ENCODE measurements at regions not wholly inside any gene's neighbourhood (a gene's known extent, or its start where the extent isn't known, plus 50 kb on each side); places are given as distances from the start of the nearest gene placed in this dataset.

DNA sequence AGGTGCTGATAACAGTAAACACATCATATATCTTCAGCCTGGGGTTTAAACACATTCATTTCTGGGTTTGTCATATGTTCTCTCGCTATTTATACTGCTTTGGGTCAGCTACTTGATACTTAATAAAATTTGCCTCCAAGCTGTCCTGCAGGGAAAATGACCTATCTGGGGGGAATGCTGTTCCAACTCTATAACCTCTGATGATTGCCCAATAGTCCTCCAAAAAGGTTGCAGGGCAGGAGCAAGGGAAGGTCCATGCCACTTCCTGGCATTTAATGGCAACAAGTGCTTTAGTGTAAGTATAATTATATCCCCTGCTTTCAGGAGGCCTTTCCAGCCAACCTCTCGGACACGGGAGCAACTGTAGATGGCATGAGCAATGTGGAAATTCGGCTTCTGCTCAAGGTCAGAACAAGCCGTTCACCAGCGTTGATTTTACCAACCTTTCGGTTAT, 198.0 kb upstream of the EEA1 start:
- in situ Hi-C loops (cut with HindIII; ENCODE audit: low pct_unique_long_range_greater_than_20kb, low sequenced_read_pairs) = no loop called here
- no peak for DNase-seq (ENCODE audit: low read depth in 1 of 2, low spot score in 1 of 2)
- TF ChIP-seq JUND (IDR thresholded peaks at IDR 0.05; ENCODE audit: low read depth) = no peak

DNA sequence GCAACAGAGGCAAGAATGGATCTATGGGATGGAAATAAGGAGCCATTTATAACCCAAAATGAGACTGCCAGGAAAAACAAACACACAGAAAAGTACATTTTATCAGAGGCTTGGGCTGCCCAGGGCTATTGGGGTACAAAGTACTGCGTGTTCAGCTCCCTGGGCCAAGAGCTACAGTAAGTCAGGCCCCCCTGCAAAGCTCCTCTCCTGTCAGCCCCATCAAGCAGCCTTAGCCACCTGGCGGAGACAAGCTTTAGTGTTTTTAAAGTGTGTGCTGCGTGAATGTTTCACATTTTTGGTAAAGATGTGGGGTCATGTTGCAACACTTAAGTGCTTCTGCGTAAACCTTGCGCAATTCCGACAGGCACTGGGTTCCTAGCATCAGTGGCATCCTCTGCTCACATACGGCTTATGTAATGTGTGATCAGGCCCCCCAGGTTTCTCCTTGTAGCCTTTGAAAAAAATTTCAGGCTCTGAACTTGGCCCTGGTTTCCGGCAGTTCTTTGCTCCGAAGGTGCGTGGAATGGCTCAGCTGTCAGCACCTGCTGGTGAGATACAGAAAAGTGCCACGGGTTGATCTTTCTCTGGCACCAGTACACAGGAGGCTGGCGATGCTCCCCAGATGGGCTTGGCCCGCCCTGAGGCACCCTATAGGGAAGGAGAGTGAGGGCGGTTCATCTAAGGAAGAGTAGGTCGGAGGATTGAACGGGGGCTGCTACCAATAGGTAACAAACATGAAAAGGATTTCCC, 198.7 kb upstream of the EEA1 start:
- in situ Hi-C loops (cut with HindIII; ENCODE audit: low pct_unique_long_range_greater_than_20kb, low sequenced_read_pairs) = no loop called here
- DNase-seq (ENCODE audit: low read depth in 1 of 2, low spot score in 1 of 2) = peak in 1 of 2 experiments; percentile 69
- TF ChIP-seq JUND (IDR thresholded peaks at IDR 0.05; ENCODE audit: low read depth) = no peak

DNA sequence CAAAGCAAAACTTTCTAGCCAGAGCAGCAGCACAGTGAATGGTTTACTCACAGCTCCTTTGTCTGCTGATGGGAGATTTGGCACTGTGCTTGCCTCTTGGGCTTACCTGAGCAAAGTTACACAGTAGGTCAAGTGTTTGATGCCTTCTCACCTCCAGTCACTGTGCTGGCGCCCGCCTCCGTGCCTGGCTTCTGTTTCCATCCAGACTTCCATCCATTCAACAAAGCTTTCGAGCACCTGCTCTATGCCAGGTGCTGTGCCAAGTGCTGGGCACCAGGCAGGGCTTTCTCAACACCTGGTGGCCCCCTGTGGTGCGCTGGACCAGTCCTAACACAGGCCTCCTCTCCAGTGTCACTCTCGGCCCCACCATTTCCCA, 199.2 kb upstream of the EEA1 start:
- no peak for DNase-seq (ENCODE audit: low read depth in 1 of 2, low spot score in 1 of 2)
- TF ChIP-seq JUND (IDR thresholded peaks at IDR 0.05; ENCODE audit: low read depth) = no peak
- in situ Hi-C loops (cut with HindIII; ENCODE audit: low pct_unique_long_range_greater_than_20kb, low sequenced_read_pairs) = no loop called here

DNA sequence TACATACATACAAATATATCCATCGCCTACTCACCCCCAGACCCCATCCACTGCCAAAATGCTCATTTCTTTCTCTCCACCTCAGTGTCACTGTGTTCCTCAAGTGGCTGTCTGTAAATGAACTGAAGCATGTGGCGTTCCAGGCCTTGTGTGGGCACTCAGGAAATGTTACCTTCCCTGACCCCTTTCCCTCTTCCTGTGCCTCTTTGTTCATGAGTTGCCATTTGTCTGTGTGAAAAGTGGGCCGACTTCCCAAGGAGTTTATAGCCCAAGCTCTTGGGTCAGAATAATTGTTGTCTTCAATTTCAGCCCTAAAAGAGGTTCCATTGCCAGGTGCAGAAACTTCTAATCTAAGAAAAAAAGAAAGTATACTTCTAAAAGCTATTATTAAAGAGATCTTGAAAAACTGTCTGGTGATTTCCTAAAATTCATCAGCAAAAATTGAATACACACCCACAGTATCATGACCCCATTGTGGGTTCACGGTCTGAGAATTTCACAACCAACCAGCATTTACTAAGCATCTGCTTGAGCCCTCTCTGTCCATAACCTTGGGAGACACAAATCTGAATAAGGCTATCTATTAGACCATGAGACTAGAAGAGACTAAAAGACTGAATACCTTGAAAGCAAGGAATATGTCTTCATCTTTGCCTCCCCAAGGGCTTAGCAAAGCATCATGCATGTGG, 201.4 kb upstream of the EEA1 start:
- in situ Hi-C loops (cut with HindIII; ENCODE audit: low pct_unique_long_range_greater_than_20kb, low sequenced_read_pairs) = no loop called here
- DNase-seq (ENCODE audit: low read depth in 1 of 2, low spot score in 1 of 2) = no peak
- no peak for TF ChIP-seq JUND (IDR thresholded peaks at IDR 0.05; ENCODE audit: low read depth)

DNA sequence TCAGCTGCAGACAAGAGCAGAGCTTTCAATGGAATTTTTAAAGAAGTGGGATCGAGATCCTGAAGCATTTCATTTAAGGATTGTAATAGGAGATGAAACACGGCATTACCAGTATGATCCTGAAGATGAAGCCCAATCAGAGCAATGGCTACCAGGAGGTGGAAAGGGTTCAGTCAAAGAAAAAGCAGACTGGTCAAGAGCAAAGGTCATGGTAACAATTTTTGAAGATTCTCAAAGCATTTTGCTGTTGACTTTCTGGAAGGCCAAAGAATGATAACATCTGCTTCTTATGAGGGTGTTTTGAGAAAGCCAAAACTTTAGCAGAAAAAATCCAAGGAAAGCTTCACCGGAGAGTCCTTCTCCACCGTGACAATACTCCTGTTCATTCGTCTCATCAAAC, 204.3 kb upstream of the EEA1 start:
- TF ChIP-seq JUND (IDR thresholded peaks at IDR 0.05; ENCODE audit: low read depth) = no peak
- in situ Hi-C loops (cut with HindIII; ENCODE audit: low pct_unique_long_range_greater_than_20kb, low sequenced_read_pairs) = no loop called here
- no peak for DNase-seq (ENCODE audit: low read depth in 1 of 2, low spot score in 1 of 2)

DNA sequence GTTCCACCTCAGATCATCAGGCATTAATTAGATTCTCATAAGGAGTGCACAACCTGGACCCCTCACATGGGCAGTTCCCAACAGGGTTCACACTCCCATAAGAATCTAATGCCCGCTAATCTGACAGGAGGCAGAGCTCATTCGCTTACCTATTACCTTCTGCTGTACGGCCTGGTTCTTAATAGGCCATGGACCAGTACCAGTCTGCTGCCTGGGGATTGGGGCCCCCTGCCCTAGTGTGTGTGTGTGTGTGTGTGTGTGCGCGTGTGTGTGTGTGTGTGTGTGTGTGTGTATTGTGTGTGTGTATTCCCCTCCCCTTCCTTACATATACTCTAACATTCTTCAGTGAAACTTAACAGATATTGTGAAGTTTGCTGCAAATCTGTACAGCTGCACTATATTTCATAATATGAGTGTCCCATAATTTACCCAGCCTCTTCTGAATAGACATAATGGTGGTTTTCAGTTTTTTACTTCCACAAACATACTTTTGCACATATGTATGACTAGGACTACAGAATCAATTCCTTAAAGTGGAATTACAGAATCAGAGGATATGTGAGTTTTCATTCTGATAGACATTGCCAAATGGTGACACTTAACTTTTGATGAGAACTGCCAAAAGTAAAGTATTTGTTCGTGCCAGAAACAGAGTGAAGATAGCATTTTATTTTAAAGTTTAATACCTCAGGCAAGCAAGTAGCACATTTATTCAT, 205.2 kb upstream of the EEA1 start:
- TF ChIP-seq JUND (IDR thresholded peaks at IDR 0.05; ENCODE audit: low read depth) = no peak
- in situ Hi-C loops (cut with HindIII; ENCODE audit: low pct_unique_long_range_greater_than_20kb, low sequenced_read_pairs) = no loop called here
- DNase-seq (ENCODE audit: low read depth in 1 of 2, low spot score in 1 of 2) = no peak

DNA sequence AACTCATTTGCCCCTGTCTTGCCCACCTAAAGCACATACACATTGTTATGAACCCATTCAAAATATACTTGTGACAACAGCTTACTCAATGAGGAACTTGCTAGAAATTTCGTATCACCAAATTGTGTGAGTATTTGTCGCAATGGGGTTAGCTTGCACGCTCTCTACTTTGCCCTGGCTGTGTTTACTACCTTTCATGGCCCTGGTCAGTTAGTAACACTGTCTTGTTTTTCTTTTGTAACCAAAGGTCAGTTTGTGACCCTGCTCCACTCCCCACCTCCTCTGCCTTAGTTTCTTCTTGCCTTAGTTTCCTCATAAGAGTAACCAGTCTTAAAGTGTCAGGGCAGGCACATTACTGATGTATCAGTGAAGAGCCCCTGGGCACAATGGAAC, 205.8 kb upstream of the EEA1 start:
- in situ Hi-C loops (cut with HindIII; ENCODE audit: low pct_unique_long_range_greater_than_20kb, low sequenced_read_pairs) = no loop called here

DNA sequence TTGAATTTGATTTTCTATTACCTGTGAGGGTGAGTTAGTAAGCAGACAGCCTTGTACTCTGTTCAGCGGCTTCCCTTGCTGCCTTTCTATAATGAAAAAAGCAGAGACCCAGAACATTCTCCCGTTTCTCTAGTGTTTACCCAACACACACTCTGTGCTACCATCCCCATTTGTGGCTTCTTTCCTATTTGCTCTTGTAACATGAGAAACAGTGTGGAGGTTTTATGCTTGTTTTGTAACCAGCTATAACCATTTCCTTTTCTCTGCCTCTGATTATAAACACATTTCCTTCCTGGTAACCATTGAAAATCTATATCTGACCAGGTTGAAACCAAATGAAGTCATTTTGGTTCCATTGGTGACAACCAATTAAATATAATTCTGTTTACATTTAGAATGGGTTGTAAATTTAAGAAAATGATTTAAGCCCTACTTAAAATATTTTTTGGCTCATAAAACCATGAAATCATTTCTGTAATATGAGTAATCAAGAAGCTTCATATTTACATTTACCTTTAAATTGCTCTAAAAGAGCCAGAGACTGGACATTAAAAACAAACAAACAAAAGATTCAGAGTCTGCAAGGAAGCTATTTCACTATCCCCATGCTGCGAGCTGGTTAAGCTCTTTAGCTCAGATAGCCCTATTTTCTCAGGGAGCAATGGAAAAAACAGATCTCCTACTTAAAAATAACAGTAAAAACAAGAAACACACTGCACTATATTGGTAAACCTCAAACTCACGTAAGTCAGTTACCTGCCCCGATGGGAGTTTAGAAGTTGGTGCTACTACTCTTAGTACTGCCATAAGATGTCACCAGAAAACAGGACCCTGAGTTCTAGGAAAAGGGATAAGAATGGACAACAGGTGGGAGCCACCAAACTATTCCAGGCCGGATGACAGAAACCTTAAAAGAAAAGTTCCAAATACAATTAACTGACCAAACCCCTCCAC, 206.5 kb upstream of the EEA1 start:
- DNase-seq (ENCODE audit: low read depth in 1 of 2, low spot score in 1 of 2) = peak in 1 of 2 experiments; percentile 92
- in situ Hi-C loops (cut with HindIII; ENCODE audit: low pct_unique_long_range_greater_than_20kb, low sequenced_read_pairs) = no loop called here
- TF ChIP-seq JUND (IDR thresholded peaks at IDR 0.05; ENCODE audit: low read depth) = peak; percentile 36; the same call in 1 of the 2 replicates

More for the DNA sequence above, 205.8 kb upstream of the EEA1 start:
- TF ChIP-seq JUND (IDR thresholded peaks at IDR 0.05; ENCODE audit: low read depth) = no peak
- DNase-seq (ENCODE audit: low read depth in 1 of 2, low spot score in 1 of 2) = no peak

DNA sequence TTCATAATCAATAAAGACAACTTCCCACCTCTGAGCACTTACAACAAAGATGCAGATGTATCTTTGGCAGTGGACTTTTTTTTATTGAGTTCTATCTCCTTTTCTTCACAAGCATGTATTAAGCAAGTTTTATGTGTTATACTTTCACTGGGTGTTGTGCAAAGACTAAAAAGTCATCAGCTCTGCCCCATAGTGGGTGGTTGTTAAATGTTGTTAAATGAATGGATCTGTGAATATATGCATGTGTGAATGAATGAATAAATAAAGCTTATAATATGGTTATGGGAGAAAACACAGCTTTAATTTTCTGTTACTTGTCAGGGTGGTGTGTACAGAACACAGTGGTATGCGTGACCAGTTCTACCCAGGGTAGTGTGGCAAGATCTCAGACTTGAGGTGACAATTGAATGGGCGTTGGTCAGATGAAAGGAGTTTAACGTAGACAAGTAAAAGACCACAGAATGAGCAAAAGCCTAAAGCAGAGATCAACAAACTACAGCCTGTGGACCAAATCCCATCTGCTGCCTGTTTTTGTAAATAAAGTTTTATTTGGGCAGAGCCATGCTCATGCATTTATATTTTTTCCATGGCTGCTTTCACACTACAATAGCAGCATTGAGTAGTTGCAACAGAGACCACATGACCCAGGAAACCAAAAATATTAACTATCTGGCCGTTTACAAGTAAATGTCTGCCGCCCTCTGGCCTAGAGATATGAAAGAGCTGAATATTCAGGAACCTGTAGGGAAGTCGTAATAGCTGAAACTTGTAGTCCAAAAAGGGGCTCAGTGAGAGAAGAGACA, 207.4 kb upstream of the EEA1 start:
- in situ Hi-C loops (cut with HindIII; ENCODE audit: low pct_unique_long_range_greater_than_20kb, low sequenced_read_pairs) = no loop called here
- DNase-seq (ENCODE audit: low read depth in 1 of 2, low spot score in 1 of 2) = no peak
- TF ChIP-seq JUND (IDR thresholded peaks at IDR 0.05; ENCODE audit: low read depth) = no peak

DNA sequence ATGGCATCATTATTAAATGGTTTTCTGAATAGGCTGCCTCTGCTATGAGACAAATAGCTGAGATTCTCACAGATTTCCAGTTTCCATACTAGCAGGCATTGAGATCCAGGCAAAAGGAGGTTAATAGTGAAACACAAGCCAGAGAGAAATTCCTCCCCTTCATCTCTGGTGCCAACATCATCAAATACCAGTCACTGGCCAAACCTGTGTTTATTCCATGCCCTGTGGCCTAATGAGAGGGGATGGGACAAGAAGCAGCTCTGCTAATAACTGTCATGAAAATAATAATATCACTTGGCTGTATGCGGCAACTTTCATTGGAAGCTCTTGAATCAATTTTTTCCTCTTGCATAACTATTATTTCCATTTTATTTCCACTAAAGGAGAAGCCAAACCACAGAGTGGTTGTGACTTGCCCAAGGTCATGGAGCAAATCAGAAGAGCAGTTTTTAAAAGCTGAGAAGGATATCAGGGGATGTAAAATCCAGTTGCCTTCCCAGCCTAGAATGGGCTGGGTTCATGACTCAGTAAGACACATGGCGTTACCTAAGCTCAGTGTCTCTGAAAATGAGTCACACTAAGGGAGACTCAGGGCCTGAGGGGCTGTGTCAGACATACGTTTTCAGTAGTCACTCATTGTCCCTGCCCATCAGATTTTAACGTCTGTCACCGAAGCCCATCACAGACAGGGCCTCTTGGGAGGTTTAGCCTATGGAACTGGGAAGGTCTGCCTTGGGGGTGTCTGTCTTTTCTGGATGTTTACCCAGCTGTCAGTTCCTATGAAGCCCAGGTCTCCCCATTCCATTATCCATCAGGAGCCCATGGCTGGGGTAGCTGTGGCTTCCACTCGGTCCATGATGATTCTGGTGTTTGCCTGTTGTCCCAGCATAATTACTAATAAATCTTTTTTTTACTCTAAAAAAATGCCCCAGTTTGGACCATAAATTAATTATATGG, 208.8 kb upstream of the EEA1 start:
- in situ Hi-C loops (cut with HindIII; ENCODE audit: low pct_unique_long_range_greater_than_20kb, low sequenced_read_pairs) = no loop called here
- no peak; the same call in 1 of the 2 replicates for TF ChIP-seq JUND (IDR thresholded peaks at IDR 0.05; ENCODE audit: low read depth)
- DNase-seq (ENCODE audit: low read depth in 1 of 2, low spot score in 1 of 2) = peak in 1 of 2 experiments; percentile 83

All from T47D (cell line).